Natural killer cell treated with Interleukin-12 subunit alpha and Interleukin-12 subunit beta and Interleukin-15 and Interleukin-18, amount 100 ng/mL, for 72 hours (primary cell): ENCODE measurements at regions not wholly inside any gene's neighbourhood (a gene's known extent, or its start where the extent isn't known, plus 50 kb on each side); places are given as distances from the start of the nearest gene placed in this dataset.
A peak's percentile ranks its signal among the peaks of the same experiment; 100 is the strongest.

ENCODE experiments used
- ATAC-seq, 2 donors: fragments of 150-1000 bp; cut with Tn5 transposase in 1 of 2; sonication (Bioruptor Pico), chemical (Tn5 transposase) in 1 of 2; 2 replicates each; pipeline ENCODE4 v1.10.0; 2021
- DNase-seq: peaks from one replicate; pipeline ENCODE4 v3.0.0; 2022; ENCODE audit warnings: low spot score
- H3K27ac Mint-ChIP-seq, 2 donors: 1 replicate in 1 of 2; 2 replicates in 1 of 2; pipeline ENCODE4 v1.8.0; 2022; ENCODE audit warnings: mixed read lengths in 2 of 2, mild to moderate bottlenecking in 1 of 2, moderate library complexity in 1 of 2
- H3K27me3 Mint-ChIP-seq, 2 donors: 1 replicate in 1 of 2; 2 replicates in 1 of 2; pipeline ENCODE4 v1.8.0; 2022; ENCODE audit warnings: mixed read lengths in 2 of 2
- H3K36me3 Mint-ChIP-seq: one replicate; pipeline ENCODE4 v1.8.0; 2022; ENCODE audit warnings: mixed read lengths
- H3K4me1 Mint-ChIP-seq, 2 donors: 1 replicate in 1 of 2; 2 replicates in 1 of 2; pipeline ENCODE4 v1.8.0; 2022; ENCODE audit warnings: low read depth in 2 of 2, mixed read lengths in 2 of 2, mild to moderate bottlenecking in 1 of 2
- H3K4me3 Mint-ChIP-seq: one replicate; pipeline ENCODE4 v1.8.0; 2022; ENCODE audit warnings: mixed read lengths
- H3K9me3 Mint-ChIP-seq: 2 replicates; pipeline ENCODE4 v1.8.0; 2022; ENCODE audit warnings: mixed read lengths

- Mint-ChIP-seq H3K4me1 (peaks cover 8 to 16% of the 10 kb centered on the region in 2 donors), H3K27ac (no peak overlapping the region), H3K4me3 (no peak overlapping the region), H3K36me3 (no peaks in the 10 kb centered on the region), H3K9me3 (no peaks in the 10 kb centered on the region), H3K27me3 (no peaks in the 10 kb centered on the region)
- peak in 1 of 2 donors; percentile 67 for ATAC-seq
- DNase-seq, result no peak
These were observed 102.6 kb downstream of the PERP start for GRCh38 chr6:138004430-138005287.

- peaks cover 4 to 14% of the 10 kb centered on the region in 2 donors for H3K4me1 Mint-ChIP-seq
- DNase-seq (no peak), ATAC-seq (no peak)
- no peaks in the 10 kb centered on the region for H3K36me3 Mint-ChIP-seq
- no peak overlapping the region for H3K4me3 Mint-ChIP-seq
- H3K27ac Mint-ChIP-seq, result peak overlapping the region in 1 of 2 donors; percentile 22
- no peaks in the 10 kb centered on the region for H3K9me3 Mint-ChIP-seq
- no peaks in the 10 kb centered on the region for H3K27me3 Mint-ChIP-seq
These were observed 101.4 kb downstream of the PERP start for GRCh38 chr6:138005846-138006245.

DNA sequence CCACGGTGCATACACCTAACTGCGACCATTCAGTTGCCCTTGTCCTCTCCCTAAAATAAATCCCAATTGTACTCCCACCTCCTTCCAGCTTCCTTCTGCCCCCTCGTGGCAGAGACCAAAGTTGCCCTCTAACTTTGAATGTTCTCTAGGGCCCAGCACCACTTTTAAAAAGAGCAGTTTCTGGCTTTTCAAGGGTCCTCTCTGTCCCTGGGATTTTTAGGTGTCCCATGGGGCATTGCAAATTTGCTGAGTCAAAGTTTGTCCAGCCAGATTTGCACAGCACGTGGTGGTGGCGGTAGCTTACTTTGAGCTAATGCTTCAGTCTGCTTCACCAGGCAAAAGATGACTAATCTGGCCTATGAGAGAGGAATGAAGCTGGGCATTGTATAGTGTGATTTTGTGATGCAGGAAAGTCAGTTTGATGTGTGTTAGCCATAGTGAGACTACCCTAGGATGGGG lies 100.2 kb downstream of the PERP start:
- Mint-ChIP-seq H3K27me3 (no peaks in the 10 kb centered on the region), H3K9me3 (no peaks in the 10 kb centered on the region), H3K36me3 (no peaks in the 10 kb centered on the region), H3K4me3 (no peak overlapping the region), H3K27ac (peak overlapping the region in 1 of 2 donors; percentile 15), H3K4me1 (peaks cover under 1 to 9% of the 10 kb centered on the region in 2 donors)
- ATAC-seq, result peak in 1 of 2 donors; percentile 51
- DNase-seq, result no peak

- Mint-ChIP-seq H3K27ac (no peak overlapping the region), H3K9me3 (no peaks in the 10 kb centered on the region), H3K4me1 (peaks cover 0 to 6% of the 10 kb centered on the region in 2 donors), H3K27me3 (no peaks in the 10 kb centered on the region), H3K36me3 (no peaks in the 10 kb centered on the region), H3K4me3 (no peak overlapping the region)
- ATAC-seq (no peak), DNase-seq (no peak)
These were observed 98.4 kb downstream of the PERP start for GRCh38 chr6:138008791-138009190.

DNA sequence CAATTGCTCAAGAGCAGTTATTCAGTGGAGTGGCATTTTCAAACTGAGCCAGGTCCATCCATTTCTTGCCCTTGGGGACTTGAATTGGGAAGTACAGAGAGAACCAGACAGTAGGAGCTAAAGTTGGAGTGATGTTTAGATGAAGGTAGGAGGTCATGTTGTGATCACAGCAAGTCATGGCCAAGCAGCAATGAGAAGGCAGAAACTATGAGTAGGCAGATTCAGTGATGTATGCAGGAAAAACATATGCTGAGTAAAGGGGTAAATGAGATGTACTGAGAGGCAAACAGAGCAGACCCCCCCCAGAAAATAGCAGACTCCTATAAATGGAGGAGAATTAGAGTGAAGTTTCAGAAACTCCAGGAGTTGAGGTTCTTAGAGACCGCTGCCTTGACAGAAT lies 95.8 kb downstream of the PERP start:
- Mint-ChIP-seq H3K9me3 (no peaks in the 10 kb centered on the region), H3K4me3 (no peak overlapping the region), H3K36me3 (no peaks in the 10 kb centered on the region), H3K27ac (no peak overlapping the region), H3K4me1 (peaks cover 0 to 6% of the 10 kb centered on the region in 2 donors), H3K27me3 (no peaks in the 10 kb centered on the region)
- DNase-seq, result no peak
- ATAC-seq, result no peak

DNA sequence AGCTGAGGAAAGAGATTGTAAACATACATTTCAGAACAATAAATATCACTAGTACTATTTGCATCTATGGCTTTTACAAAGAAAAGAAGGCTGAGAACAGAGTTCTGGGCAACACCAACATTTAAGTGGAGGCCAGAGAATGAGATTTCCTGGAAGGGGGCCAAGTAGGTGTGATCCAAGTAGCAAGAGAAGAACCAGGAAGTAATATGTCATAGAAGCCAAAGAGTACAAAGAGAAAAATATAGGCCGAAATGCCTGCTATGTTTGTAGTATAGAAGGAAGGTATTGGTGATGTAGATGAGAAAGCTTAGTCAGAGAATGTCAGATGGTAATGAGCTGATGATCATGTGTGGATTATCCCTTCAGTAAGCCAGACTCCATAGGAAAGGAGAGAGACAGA lies 94.5 kb downstream of the PERP start:
- H3K27ac Mint-ChIP-seq, result no peak overlapping the region
- no peak for ATAC-seq
- peaks cover 0 to 4% of the 10 kb centered on the region in 2 donors for H3K4me1 Mint-ChIP-seq
- DNase-seq, result no peak
- H3K4me3 Mint-ChIP-seq, result no peak overlapping the region
- no peaks in the 10 kb centered on the region for H3K27me3 Mint-ChIP-seq
- H3K36me3 Mint-ChIP-seq, result no peaks in the 10 kb centered on the region
- H3K9me3 Mint-ChIP-seq, result no peaks in the 10 kb centered on the region

DNA sequence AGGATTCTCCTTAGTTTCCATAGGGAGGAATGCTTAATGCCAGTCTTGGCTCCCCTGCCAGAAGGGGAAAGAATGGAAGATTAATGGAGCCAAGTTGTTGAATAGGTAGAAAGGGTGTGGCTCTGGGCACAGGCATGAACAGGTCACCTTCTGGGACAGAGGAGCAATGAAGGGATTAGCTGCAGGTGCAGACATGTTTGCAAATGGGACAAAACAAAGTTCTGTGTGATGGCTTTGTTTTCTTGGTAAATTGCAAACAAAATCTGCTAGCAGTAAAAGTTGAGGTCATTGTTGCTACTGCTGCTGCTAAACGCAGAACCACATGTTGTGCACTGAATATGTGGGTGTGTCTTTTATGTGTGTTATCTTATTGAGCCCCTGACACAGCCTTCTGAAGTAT lies 93.3 kb downstream of the PERP start:
- H3K27me3 Mint-ChIP-seq, result no peaks in the 10 kb centered on the region
- no peaks in the 10 kb centered on the region for H3K9me3 Mint-ChIP-seq
- no peak for DNase-seq
- no peak overlapping the region for H3K27ac Mint-ChIP-seq
- no peak overlapping the region for H3K4me3 Mint-ChIP-seq
- peaks cover 0 to 4% of the 10 kb centered on the region in 2 donors for H3K4me1 Mint-ChIP-seq
- ATAC-seq, result no peak
- no peaks in the 10 kb centered on the region for H3K36me3 Mint-ChIP-seq

DNA sequence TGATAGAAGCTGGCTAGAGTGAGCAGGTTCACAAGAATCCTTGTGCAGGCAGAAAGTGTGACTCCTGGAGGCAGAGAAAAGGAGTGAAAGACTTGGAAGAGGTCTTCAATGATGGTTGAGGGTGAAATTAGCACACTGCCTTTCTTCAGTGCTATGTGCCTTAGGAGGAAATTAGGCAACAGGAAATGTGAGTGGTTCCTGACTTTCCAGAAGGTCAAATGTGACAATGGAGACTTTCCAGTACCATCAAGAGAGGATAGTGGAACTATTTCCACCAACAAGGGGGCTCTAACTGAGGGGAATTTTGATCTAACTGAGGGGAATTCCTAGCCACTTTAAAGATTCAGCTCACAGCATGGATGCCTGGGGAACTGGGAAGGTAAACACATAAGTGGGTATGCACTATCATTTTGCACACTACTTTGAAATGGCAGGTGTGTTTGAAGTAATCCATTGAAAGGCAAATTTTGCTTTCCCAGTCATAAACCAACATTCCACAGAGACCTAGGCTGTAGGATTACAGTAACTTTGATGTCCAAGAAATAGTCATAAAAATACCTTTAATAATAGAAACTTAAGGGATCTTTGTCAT lies 90.0 kb downstream of the PERP start:
- Mint-ChIP-seq H3K4me3 (no peak overlapping the region), H3K27ac (no peak overlapping the region), H3K27me3 (peaks cover 8 to 9% of the 10 kb centered on the region in 2 donors), H3K36me3 (no peaks in the 10 kb centered on the region), H3K4me1 (peaks cover 0 to 4% of the 10 kb centered on the region in 2 donors), H3K9me3 (no peaks in the 10 kb centered on the region)
- DNase-seq (no peak), ATAC-seq (no peak)

DNA sequence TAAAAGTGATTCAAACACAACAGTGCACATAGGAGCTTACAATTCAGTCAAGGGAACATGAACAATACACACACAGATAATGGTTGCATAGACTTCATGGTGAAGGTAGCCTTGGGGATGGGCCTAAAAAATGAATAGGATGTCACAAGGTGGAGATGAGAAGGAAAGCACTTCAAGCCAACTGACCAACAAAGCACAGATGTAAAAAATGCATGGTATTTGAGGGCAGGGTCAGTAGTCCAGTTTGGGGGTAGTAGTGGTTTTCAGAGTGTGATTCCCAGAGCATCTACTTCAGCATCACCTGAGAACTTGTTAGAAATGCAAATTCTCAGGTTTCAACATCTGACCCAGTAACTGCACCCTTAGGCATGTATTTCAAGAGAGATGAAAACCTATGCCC lies 88.9 kb downstream of the PERP start:
- H3K36me3 Mint-ChIP-seq, result no peaks in the 10 kb centered on the region
- peaks cover 8 to 9% of the 10 kb centered on the region in 2 donors for H3K27me3 Mint-ChIP-seq
- no peaks in the 10 kb centered on the region for H3K9me3 Mint-ChIP-seq
- H3K27ac Mint-ChIP-seq, result no peak overlapping the region
- peaks cover 0 to 4% of the 10 kb centered on the region in 2 donors for H3K4me1 Mint-ChIP-seq
- DNase-seq (no peak), ATAC-seq (no peak)
- H3K4me3 Mint-ChIP-seq, result no peak overlapping the region

DNA sequence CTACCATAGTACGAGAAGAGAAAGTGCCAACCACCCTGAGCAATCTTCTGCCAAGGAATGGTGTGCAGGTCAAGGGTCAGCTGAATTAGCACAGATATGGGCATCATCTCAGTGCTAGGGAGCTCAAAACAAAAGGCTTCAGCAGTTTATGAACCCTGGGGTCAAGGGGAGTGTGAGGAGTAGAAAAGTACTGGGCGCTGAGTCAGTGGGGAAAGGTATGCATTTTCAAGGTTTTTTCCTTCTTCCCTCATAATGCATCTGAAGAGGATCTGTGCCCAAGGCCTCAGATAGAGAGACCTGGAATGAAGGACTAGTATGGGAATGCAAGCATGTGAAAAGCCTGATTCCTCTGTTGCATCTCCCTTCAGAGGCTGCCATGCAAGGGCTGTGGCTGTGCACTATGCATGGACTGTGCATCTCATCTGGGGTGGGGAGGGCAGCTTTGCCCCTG lies 81.7 kb downstream of the PERP start:
- Mint-ChIP-seq H3K4me3 (no peak overlapping the region), H3K4me1 (no peaks in the 10 kb centered on the region), H3K27me3 (peaks cover 13 to 23% of the 10 kb centered on the region in 2 donors), H3K36me3 (no peaks in the 10 kb centered on the region), H3K27ac (no peak overlapping the region), H3K9me3 (no peaks in the 10 kb centered on the region)
- DNase-seq (no peak), ATAC-seq (no peak)

DNA sequence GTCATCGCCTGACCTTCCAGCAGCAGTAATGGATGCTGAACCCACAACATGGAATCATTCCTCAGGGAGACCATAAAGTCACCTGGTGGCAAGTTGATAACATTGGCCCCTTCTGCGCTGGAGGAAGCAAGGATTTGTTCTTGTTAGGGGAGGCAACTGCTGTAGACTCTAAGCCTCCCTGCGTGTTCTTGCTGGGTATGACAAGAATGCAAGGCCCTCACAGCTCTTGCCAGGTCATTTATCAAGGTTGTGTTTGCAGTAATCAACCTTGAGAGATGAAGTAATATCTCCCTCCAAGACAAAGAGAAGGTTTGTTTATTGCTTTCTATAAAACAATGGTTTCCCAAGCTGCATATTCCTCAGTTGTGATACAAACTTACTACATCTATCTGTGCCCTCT lies 80.9 kb downstream of the PERP start:
- ATAC-seq, result no peak
- DNase-seq, result no peak
- no peaks in the 10 kb centered on the region for H3K36me3 Mint-ChIP-seq
- no peaks in the 10 kb centered on the region for H3K4me1 Mint-ChIP-seq
- peaks cover 13 to 21% of the 10 kb centered on the region in 2 donors for H3K27me3 Mint-ChIP-seq
- H3K27ac Mint-ChIP-seq, result no peak overlapping the region
- no peaks in the 10 kb centered on the region for H3K9me3 Mint-ChIP-seq
- H3K4me3 Mint-ChIP-seq, result no peak overlapping the region

DNA sequence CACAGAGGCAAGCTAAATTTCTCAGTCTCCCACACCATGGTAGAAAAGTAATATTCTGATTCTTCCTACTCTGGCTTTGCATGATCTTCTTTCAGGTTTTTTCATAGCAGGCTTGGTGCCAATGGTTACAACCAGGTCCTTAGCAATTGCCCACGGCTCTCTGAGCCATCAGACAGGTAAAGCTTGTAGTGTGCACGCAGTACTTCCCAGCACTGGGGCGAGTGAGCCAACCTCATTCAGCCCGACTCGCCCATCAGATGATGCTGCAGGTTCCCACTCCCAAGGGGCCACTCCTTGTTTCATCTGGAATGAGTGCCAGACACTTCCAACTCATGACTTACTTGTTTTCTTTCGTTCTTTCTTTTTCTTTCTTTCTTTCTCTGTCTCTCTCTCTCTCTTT lies 78.3 kb downstream of the PERP start:
- Mint-ChIP-seq H3K9me3 (no peaks in the 10 kb centered on the region), H3K4me1 (peaks cover 0 to 2% of the 10 kb centered on the region in 2 donors), H3K36me3 (no peaks in the 10 kb centered on the region), H3K27me3 (peaks cover 13 to 25% of the 10 kb centered on the region in 2 donors), H3K27ac (no peak overlapping the region), H3K4me3 (no peak overlapping the region)
- no peak for ATAC-seq
- DNase-seq, result no peak

DNA sequence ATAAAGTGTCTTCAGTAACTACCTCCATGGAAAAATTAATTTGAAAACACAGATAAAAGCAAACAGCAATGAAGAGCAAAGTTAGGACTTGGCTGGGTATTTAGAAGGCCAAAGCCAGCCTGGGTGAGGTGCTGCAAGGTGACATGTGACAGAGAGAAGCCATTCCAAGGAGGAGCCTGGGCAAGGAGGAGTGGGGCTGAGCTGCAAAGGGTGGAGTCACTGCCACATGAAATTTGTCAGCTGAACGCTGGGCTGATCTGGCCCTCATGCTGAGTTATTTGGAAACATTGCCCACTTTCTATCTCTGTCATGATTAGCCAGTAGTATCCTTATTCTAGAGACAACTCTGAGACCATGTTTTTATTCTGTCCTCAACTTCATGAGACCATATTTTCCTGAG lies 76.3 kb downstream of the PERP start:
- Mint-ChIP-seq H3K4me1 (peaks cover 0 to 2% of the 10 kb centered on the region in 2 donors), H3K9me3 (no peaks in the 10 kb centered on the region), H3K4me3 (no peak overlapping the region), H3K27me3 (peaks cover 13 to 23% of the 10 kb centered on the region in 2 donors), H3K36me3 (no peaks in the 10 kb centered on the region), H3K27ac (no peak overlapping the region)
- ATAC-seq (peak in 1 of 2 donors; percentile 54), DNase-seq (no peak)

- Mint-ChIP-seq H3K4me1 (peaks cover 0 to 2% of the 10 kb centered on the region in 2 donors), H3K9me3 (no peaks in the 10 kb centered on the region), H3K4me3 (no peak overlapping the region), H3K27ac (no peak overlapping the region), H3K36me3 (no peaks in the 10 kb centered on the region), H3K27me3 (peaks cover 13 to 23% of the 10 kb centered on the region in 2 donors)
- ATAC-seq (no peak), DNase-seq (no peak)
These were observed 75.8 kb downstream of the PERP start for GRCh38 chr6:138031417-138031816.
